Esophagus (tissue), 2 donors: ENCODE measurements at regions not wholly inside any gene's neighbourhood (a gene's known extent, or its start where the extent isn't known, plus 50 kb on each side); places are given as distances from the start of the nearest gene placed in this dataset.

Source experiments
- H3K27ac ChIP-seq, 2 donors: one replicate each; pipeline ENCODE4 v1.5.1; 2013; ENCODE audit warnings: low read depth in 2 of 2, mild to moderate bottlenecking in 2 of 2, inconsistent platforms in 1 of 2, low read length in 1 of 2, moderate library complexity in 1 of 2
- H3K27me3 ChIP-seq, 2 donors: one replicate each; pipeline ENCODE4 v1.6.1; 2013; ENCODE audit warnings: low read length in 2 of 2, control low read depth in 1 of 2, mild to moderate bottlenecking in 1 of 2; ENCODE audit not compliant: insufficient read depth in 2 of 2, control insufficient read depth in 1 of 2
- H3K36me3 ChIP-seq, 2 donors: one replicate each; pipeline ENCODE4 v1.6.1; 2013; ENCODE audit warnings: low read length in 1 of 2; ENCODE audit not compliant: control insufficient read depth in 2 of 2, insufficient read depth in 2 of 2
- H3K4me1 ChIP-seq, 2 donors: one replicate each; pipeline ENCODE4 v1.6.1; 2013; ENCODE audit warnings: low read length in 1 of 2; ENCODE audit not compliant: control insufficient read depth in 2 of 2, insufficient read depth in 2 of 2
- H3K4me3 ChIP-seq, 2 donors: one replicate each; pipeline ENCODE4 v1.5.1; 2013; ENCODE audit warnings: low read length in 2 of 2, mild to moderate bottlenecking in 2 of 2, low read depth in 1 of 2, moderate library complexity in 1 of 2
- H3K9me3 ChIP-seq, 2 donors: one replicate each; pipeline ENCODE4 v1.6.1; 2013; ENCODE audit warnings: mild to moderate bottlenecking in 2 of 2, low read depth in 1 of 2, low read length in 1 of 2, moderate library complexity in 1 of 2; ENCODE audit not compliant: control insufficient read depth in 2 of 2, insufficient read depth in 1 of 2
- WGBS, 2 donors: extraction: QIAGEN DNeasy Blood & Tissue Kit; methylation state at CpG; one replicate each; pipeline ENCODE4 v1.1.7; 2013; 5-methylcytosine and 5-hydroxymethylcytosine counted together
- donor health status: healthy with polysubstance abuse.
- donor health status: Bipolar disorder and iron deficiency.

DNA sequence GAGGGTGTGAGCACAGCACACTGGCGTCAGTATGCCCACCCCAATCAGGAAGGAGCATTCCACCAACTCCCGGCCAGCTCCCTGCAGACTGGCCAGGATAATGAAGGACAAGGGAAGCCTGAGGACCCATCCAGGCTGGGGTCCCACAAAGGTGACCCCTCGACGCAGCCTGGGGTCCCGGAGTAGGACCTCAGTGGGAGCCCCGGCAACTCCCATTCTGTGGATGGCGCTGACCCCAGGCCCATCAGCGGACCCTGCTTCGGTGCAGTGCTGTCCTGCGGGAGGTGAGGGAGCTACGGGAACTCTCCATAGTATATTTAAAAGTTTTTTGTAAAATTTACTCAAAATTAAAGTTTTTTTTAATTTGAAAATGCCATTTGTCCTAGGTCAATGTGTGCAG lies 137.7 kb upstream of the NKX1-1 start:
- WGBS, 2 donors = 87 to 91% methylated on average over 11 of the region's 11 CpGs
- no peaks in the 10 kb centered on the region for H3K27me3 ChIP-seq
- H3K9me3 ChIP-seq = no peaks in the 10 kb centered on the region
- H3K27ac ChIP-seq = no peak overlapping the region
- H3K36me3 ChIP-seq = no peaks in the 10 kb centered on the region
- H3K4me3 ChIP-seq = no peak overlapping the region
- peaks cover 0 to 2% of the 10 kb centered on the region in 2 donors for H3K4me1 ChIP-seq

DNA sequence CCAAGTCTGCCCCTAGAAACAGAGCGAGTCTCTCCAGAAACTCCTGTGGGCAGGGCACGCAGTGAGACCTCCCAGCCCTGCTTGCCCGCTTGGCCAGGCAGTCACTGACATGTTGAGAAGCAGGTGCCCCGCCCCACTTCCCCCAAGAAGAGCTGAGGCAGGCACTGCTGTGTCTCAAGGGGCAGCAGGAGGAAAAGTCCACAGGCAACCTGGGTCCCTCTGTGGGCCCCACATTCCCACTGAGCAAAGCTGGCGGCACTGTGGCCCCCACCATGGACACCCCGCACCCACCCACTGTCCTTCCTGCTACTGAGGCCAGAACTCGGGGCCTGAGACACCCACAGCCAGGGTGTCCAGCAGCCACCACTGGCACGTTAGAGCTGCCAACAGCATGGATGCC lies 137.3 kb upstream of the NKX1-1 start:
- Histone ChIP-seq H3K4me1 (peaks cover 0 to 2% of the 10 kb centered on the region in 2 donors), H3K36me3 (no peaks in the 10 kb centered on the region), H3K27ac (no peak overlapping the region), H3K9me3 (no peaks in the 10 kb centered on the region), H3K27me3 (no peaks in the 10 kb centered on the region), H3K4me3 (no peak overlapping the region)
- 75 to 77% methylated on average over 8 of the region's 8 CpGs for WGBS, 2 donors

DNA sequence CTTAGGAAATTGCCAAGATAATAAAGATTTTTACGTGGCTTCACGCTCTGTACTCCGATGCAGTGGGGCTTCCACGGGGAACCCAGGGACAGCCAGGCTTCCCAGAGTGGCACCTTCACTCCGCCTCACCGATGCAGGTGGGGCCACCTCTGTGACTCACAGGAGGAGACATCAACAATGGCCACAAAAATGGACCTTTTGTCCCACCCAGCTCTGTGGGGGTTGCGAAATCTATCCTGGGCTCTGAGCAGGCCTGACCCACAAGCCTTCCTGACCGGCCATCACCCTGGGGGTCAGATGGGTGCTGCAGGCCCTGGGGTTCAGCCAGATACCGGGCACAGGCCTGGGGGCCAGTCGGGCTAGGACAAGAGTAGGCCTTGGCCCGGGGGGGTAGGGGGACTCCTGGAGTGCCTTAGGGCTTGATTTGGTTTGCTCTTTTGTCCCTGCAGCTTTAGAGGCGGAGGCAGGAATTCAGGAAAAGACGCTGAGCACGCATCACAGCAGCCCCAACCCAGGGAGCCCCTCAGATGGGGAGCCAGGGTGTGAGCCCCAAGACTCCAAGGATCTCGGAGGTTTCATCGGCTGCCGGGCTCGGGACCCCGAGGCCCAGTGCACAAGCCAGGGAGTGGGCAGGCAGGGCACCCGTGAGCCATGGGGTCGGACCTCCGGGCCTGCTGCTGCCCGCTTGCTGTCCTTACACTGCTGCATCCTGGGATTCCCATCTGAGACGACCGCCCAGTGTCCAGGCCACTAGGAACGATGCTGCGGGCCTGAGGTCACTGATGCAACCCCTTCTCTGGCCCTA lies 136.5 kb upstream of the NKX1-1 start:
- no peak overlapping the region for H3K4me3 ChIP-seq
- WGBS, 2 donors = 80 to 81% methylated on average over 26 to 27 of the region's 27 CpGs
- H3K27ac ChIP-seq = no peak overlapping the region
- H3K4me1 ChIP-seq = peaks cover 0 to 2% of the 10 kb centered on the region in 2 donors
- H3K9me3 ChIP-seq = no peaks in the 10 kb centered on the region
- H3K36me3 ChIP-seq = no peaks in the 10 kb centered on the region
- no peaks in the 10 kb centered on the region for H3K27me3 ChIP-seq

DNA sequence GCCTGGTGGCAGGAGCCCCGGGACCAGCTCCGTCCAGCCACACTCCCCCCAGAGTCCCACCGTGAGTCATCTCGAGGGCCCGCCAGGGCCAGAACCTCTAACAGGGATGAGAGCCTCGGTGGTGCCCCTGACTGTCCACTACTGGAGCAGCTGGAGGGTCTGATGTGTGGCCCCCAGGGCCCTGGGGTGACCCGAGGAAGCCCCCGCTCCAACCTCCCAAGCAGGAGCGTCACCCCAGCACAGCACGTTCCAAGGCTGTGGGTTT lies 135.9 kb upstream of the NKX1-1 start:
- H3K9me3 ChIP-seq = no peaks in the 10 kb centered on the region
- 82 to 83% methylated on average over 10 of the region's 10 CpGs for WGBS, 2 donors
- no peak overlapping the region for H3K27ac ChIP-seq
- H3K36me3 ChIP-seq = no peaks in the 10 kb centered on the region
- H3K4me1 ChIP-seq = peaks cover 0 to 2% of the 10 kb centered on the region in 2 donors
- H3K4me3 ChIP-seq = no peak overlapping the region
- no peaks in the 10 kb centered on the region for H3K27me3 ChIP-seq

GRCh38 chr4:1541449-1542225 lies 135.4 kb upstream of the NKX1-1 start:
- no peaks in the 10 kb centered on the region for H3K27me3 ChIP-seq
- no peak overlapping the region for H3K27ac ChIP-seq
- no peaks in the 10 kb centered on the region for H3K36me3 ChIP-seq

DNA sequence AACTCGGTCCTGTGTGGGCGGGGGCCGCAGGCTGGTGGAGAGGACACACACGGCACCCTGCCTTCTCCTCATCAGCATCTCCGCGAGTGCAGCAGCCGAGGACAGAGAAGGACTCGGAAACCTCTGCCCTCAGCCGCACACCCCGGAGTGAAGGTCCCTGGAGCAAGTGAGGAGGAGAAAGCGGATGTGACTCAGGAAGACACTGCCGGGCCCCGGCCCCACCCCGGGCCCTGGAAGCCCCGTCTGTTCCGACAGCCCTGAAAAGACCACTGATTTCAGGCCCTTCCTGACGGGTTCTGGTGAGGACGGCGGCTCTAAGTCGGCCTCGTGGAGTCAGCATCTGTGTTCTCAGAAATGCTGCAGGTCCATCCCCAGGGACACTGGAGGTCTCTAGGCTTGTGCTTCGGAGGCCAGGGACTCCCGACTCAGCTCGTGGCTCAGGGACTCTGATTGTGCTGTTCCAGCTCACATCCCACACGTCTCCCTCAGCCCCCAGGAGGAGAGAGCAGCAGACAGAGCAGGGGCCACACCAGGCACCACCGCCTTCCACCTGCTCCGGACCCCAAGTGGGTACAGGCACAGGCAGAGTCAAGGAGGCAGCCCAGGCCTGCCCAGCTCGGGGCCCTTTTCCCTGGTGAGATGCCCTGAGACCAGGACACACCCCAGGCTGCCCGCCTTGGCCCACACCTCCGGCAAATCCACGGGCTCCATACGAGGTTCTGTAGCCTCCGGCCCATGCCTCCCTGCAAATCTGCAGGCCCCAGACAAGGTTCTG lies 134.5 kb upstream of the NKX1-1 start:
- H3K27ac ChIP-seq = no peak overlapping the region
- H3K36me3 ChIP-seq = no peaks in the 10 kb centered on the region
- no peaks in the 10 kb centered on the region for H3K27me3 ChIP-seq
- 65 to 75% methylated on average over 33 of the region's 33 CpGs for WGBS, 2 donors
- H3K9me3 ChIP-seq = no peaks in the 10 kb centered on the region
- H3K4me1 ChIP-seq = peaks cover 0 to 2% of the 10 kb centered on the region in 2 donors
- no peak overlapping the region for H3K4me3 ChIP-seq

More at GRCh38 chr4:1541449-1542225, 135.4 kb upstream of the NKX1-1 start:
- no peak overlapping the region for H3K4me3 ChIP-seq
- WGBS, 2 donors = 61 to 68% methylated on average over 30 of the region's 30 CpGs
- H3K4me1 ChIP-seq = peaks cover 0 to 2% of the 10 kb centered on the region in 2 donors
- no peaks in the 10 kb centered on the region for H3K9me3 ChIP-seq

DNA sequence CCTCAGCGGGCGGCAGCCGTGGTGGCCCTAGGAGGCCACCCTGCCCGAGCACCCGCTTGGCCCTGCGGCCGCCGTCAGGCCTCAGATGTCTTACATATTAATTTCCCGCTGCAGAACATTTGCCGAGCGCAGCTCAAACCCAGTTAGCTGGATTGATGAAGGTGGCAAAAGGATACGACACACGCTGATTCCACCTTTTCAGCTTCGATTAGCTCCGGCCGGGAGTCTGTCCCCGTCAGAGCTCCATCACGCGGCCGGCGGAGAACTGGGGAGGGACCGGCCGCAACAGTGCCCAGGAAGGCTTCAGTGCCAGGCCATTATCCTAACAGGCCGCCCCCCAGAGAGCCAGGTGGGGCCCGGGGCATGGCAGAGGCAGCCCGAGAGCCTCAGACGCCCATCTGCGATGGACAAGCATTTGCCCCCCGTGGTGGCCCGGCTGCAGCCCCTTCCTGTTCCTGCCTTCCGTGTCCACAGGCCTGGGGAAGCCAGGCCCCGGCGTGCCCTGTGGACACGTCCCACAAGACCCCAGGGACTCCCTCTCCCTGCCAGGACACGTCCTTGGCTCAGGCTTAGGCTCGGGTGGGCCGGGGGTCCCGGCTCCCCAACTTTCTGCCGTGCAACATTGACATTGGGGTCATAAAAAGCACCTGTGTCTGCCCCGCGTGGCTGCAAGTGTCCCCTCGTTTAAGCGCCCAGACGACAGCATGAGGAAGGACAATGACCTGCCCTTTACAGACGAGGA lies 133.8 kb upstream of the NKX1-1 start:
- no peak overlapping the region for H3K27ac ChIP-seq
- no peaks in the 10 kb centered on the region for H3K9me3 ChIP-seq
- H3K27me3 ChIP-seq = no peaks in the 10 kb centered on the region
- H3K36me3 ChIP-seq = no peaks in the 10 kb centered on the region
- H3K4me1 ChIP-seq = peaks cover 0 to 4% of the 10 kb centered on the region in 2 donors
- 82 to 86% methylated on average over 44 to 45 of the region's 45 CpGs for WGBS, 2 donors
- no peak overlapping the region for H3K4me3 ChIP-seq

DNA sequence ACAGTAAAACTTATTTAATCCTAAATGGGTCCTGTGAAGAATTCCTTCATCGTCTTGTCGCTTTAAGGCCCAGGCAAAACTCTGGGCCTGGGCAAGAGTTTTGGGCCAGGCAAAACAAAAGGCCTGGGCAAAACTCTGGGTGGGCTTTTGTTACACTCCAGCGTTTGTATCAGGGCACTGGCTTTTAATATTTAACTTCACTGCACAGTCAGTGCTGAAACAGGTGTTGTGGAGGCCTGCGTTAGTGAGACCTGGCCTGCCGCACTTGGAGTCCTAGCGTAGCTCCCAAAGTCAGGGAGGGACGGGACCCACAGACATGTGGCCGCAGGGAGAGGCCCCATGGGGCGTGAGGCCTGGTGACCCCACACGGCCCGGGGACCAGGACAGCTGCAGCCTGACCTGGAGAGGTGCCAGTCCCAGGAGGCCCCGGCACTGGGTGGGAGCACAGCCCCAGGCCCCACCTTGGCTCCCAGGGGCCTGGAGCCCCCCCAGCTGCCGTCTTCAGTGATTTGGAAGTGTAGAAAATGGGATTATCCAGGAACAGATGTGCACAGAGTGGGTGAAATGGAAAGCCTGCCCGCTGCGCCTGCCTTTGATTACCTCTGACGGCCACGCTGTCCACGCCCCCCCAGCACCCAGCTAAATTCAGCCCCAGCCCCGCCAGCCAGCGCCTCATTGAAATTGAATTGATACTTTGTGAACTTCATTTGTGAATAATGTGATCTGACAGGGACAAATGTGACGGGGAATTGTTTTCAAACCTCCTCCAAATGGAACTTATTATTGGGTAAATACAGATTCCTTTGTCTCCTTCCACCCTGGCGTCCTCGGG lies 132.9 kb upstream of the NKX1-1 start:
- no peaks in the 10 kb centered on the region for H3K27me3 ChIP-seq
- WGBS, 2 donors = 76 to 79% methylated on average over 23 of the region's 23 CpGs

More for the DNA sequence above, 132.9 kb upstream of the NKX1-1 start:
- Histone ChIP-seq H3K36me3 (no peaks in the 10 kb centered on the region), H3K4me3 (no peak overlapping the region), H3K9me3 (no peaks in the 10 kb centered on the region), H3K27ac (no peak overlapping the region), H3K4me1 (peaks cover 0 to 2% of the 10 kb centered on the region in 2 donors)
